Endothelial cell (in vitro differentiated cells): ENCODE measurements at regions not wholly inside any gene's neighbourhood (a gene's known extent, or its start where the extent isn't known, plus 50 kb on each side); places are given as distances from the start of the nearest gene placed in this dataset.

Source experiments
- DNase-seq: peaks from one replicate; pipeline ENCODE4 v3.0.0; 2021; ENCODE audit warnings: low spot score
- H3K27ac Mint-ChIP-seq: one replicate; pipeline ENCODE4 v1.8.0; 2021; ENCODE audit warnings: mixed read lengths, inconsistent platforms; ENCODE audit not compliant: unreplicated experiment
- H3K27me3 Mint-ChIP-seq: one replicate; pipeline ENCODE4 v1.8.0; 2021; ENCODE audit warnings: mild to moderate bottlenecking, moderate library complexity, mixed read lengths, inconsistent platforms; ENCODE audit not compliant: unreplicated experiment
- H3K36me3 Mint-ChIP-seq: one replicate; pipeline ENCODE4 v1.8.0; 2021; ENCODE audit warnings: mild to moderate bottlenecking, low read depth, mixed read lengths, inconsistent platforms; ENCODE audit not compliant: unreplicated experiment
- H3K4me1 Mint-ChIP-seq: one replicate; pipeline ENCODE4 v1.8.0; 2021; ENCODE audit warnings: mild to moderate bottlenecking, mixed read lengths, inconsistent platforms; ENCODE audit not compliant: unreplicated experiment
- H3K4me3 Mint-ChIP-seq: one replicate; pipeline ENCODE4 v1.8.0; 2021; ENCODE audit warnings: mild to moderate bottlenecking, mixed read lengths, inconsistent platforms; ENCODE audit not compliant: unreplicated experiment
- H3K9me3 Mint-ChIP-seq: one replicate; pipeline ENCODE4 v1.8.0; 2021; ENCODE audit warnings: mixed read lengths, inconsistent platforms; ENCODE audit not compliant: unreplicated experiment
- TF ChIP-seq, protein P1 (sequence below): fragments of 200-600 bp; sonication (generic); IDR thresholded peaks from one replicate; pipeline ENCODE4 v1.5.0; 2021; ENCODE audit warnings: antibody characterized with exemption; ENCODE audit not compliant: unreplicated experiment

DNA sequence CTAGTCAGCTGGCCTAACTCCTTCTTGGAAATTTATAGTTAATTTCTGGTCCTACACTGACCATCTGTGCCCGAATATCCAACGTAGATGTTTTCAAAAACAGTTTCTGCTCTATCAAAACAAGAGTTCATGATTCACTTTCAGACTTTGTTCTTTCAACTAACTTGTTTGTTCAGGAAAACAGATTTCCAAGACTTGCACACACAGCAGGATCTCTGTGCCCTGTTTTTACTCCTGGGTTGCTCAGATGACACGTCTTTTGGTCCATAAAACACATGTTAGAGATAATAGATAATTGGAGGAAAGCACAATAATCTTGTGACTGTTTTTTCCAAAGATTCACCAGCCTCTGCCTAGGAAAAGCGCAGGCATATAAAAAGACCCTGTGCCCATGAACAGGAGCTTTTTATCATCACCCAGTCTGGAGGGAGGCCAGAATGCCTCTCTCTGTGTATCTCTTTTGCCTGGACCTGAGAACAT lies 218.0 kb downstream of the IRS2 start:
- Mint-ChIP-seq H3K4me3 (no peak overlapping the region), H3K27ac (no peak overlapping the region), H3K27me3 (peaks cover 2% of the 10 kb centered on the region), H3K9me3 (no peaks in the 10 kb centered on the region), H3K36me3 (no peaks in the 10 kb centered on the region), H3K4me1 (peaks cover 9% of the 10 kb centered on the region)
- no peak for DNase-seq
- TF ChIP-seq, protein P1, sequence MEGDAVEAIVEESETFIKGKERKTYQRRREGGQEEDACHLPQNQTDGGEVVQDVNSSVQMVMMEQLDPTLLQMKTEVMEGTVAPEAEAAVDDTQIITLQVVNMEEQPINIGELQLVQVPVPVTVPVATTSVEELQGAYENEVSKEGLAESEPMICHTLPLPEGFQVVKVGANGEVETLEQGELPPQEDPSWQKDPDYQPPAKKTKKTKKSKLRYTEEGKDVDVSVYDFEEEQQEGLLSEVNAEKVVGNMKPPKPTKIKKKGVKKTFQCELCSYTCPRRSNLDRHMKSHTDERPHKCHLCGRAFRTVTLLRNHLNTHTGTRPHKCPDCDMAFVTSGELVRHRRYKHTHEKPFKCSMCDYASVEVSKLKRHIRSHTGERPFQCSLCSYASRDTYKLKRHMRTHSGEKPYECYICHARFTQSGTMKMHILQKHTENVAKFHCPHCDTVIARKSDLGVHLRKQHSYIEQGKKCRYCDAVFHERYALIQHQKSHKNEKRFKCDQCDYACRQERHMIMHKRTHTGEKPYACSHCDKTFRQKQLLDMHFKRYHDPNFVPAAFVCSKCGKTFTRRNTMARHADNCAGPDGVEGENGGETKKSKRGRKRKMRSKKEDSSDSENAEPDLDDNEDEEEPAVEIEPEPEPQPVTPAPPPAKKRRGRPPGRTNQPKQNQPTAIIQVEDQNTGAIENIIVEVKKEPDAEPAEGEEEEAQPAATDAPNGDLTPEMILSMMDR, result no peak

DNA sequence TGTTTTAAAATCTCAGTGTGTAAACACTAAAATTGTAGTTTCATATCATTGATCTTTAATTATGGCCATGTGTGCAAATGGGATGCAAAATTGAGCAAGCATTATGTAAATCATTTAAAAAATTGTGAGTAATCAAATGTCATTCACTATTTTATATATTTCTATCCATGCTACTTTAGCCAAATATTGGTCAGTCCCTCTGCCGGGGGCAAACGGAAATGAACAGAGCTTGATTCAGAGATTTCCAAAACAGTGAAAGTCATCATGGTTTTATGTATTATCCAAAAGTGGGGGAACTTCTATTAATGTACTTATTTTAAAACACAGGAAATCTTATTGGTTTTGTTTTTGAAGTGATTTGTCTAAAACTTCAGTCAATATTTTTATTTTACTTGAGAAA lies 219.1 kb downstream of the IRS2 start:
- Mint-ChIP-seq H3K27ac (no peak overlapping the region), H3K36me3 (no peaks in the 10 kb centered on the region), H3K4me3 (no peak overlapping the region), H3K27me3 (peaks cover 2% of the 10 kb centered on the region), H3K4me1 (peaks cover 9% of the 10 kb centered on the region), H3K9me3 (no peaks in the 10 kb centered on the region)
- DNase-seq, result no peak
- TF ChIP-seq, protein P1, result no peak

DNA sequence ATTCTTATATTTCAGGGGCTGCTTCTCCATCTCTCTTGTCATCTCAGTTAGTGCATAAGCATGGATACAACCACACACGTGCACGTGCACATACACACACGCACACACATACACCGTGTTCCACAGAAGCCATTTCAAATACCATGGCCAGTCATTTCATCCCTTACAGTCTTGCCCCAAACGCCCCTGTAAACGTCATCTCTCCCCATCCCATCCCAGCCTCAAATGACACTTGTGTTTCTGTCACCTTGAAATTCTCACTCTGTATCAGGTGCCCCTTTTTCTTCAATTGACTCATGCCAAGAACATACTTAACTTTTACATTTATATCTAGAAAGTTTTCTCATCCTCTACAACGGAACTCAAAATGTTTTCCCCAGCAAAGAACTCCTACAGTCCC lies 220.5 kb downstream of the IRS2 start:
- Mint-ChIP-seq H3K9me3 (no peaks in the 10 kb centered on the region), H3K27me3 (peaks cover 2% of the 10 kb centered on the region), H3K4me1 (peaks cover 9% of the 10 kb centered on the region), H3K36me3 (no peaks in the 10 kb centered on the region), H3K27ac (no peak overlapping the region), H3K4me3 (no peak overlapping the region)
- DNase-seq, result no peak
- TF ChIP-seq, protein P1, result no peak

DNA sequence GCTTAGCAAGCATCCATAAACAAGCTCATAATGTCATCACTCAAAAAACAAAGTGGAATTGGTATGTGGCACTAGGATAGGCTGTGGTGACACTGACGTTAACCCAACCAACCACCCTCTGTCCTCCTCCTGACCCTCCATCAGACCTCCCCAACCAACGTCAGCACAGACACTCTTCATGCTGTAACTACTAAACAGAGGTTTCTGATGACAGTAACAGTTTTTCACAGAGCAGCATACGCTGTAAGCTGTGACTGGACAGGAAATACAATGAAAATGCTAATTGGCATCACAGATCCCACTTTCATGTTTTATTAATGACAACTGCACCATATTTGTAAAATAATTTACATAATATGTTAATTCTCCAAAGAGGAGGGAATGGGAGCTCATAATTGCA lies 238.0 kb downstream of the IRS2 start:
- Mint-ChIP-seq H3K27me3 (peaks cover 2% of the 10 kb centered on the region), H3K4me3 (no peak overlapping the region), H3K4me1 (peaks cover 4% of the 10 kb centered on the region), H3K27ac (no peak overlapping the region), H3K9me3 (no peaks in the 10 kb centered on the region), H3K36me3 (no peaks in the 10 kb centered on the region)
- TF ChIP-seq, protein P1, result no peak
- DNase-seq, result no peak

DNA sequence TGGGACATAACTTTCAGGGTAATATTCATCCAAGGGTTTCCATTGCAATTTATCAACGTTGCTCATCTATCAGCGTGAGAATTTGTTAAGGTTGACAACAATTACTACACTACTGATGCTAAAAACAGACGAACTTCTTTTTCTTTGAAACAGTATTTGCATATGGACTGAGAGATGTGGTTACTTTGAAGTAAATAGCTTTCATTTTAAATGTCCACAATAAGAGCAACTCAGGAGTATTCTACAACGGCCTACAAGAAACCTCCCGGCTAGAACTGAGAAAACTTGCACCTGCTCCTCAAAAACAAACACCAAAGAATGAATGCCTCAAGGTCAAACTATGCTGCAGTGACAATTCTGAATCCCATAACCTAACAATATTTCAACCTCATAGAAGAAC lies 238.4 kb downstream of the IRS2 start:
- Mint-ChIP-seq H3K27ac (no peak overlapping the region), H3K9me3 (no peaks in the 10 kb centered on the region), H3K36me3 (no peaks in the 10 kb centered on the region), H3K4me1 (peaks cover 4% of the 10 kb centered on the region), H3K27me3 (peaks cover 2% of the 10 kb centered on the region), H3K4me3 (no peak overlapping the region)
- DNase-seq, result no peak
- TF ChIP-seq, protein P1, result no peak
